NB4 (cell line): ENCODE measurements at regions not wholly inside any gene's neighbourhood (a gene's known extent, or its start where the extent isn't known, plus 50 kb on each side); places are given as distances from the start of the nearest gene placed in this dataset.

Experiments
- CTCF ChIP-seq: IDR thresholded peaks from one replicate; pipeline ENCODE4 v1.5.1; 2012; ENCODE audit warnings: low read depth, low read length
- MAX ChIP-seq: IDR thresholded peaks from 2 replicates; pipeline ENCODE4 v1.6.1; 2011; ENCODE audit warnings: low read depth, low read length
- MYC ChIP-seq: IDR thresholded peaks from 2 replicates; pipeline ENCODE4 v1.6.1; 2011; ENCODE audit warnings: low read depth, low read length
- POLR2A ChIP-seq: IDR thresholded peaks from 2 replicates; pipeline ENCODE4 v1.6.1; 2011; ENCODE audit warnings: mild to moderate bottlenecking; ENCODE audit not compliant: insufficient read length; ENCODE audit errors: extremely low read depth

- TF ChIP-seq CTCF (no peak), POLR2A (no peak), MAX (no peak), MYC (no peak)
Observed at GRCh38 chr12:98446060-98446459, 69.3 kb upstream of the TMPO start.
